Motor neuron (in vitro differentiated cells): ENCODE measurements at regions not wholly inside any gene's neighbourhood (a gene's known extent, or its start where the extent isn't known, plus 50 kb on each side); places are given as distances from the start of the nearest gene placed in this dataset.
A peak's percentile ranks its signal among the peaks of the same experiment; 100 is the strongest.

Experiments used
- ATAC-seq, 8 experiments: fragments of 200-7000 bp; cut with Tn5 transposase; replicated peaks in 6 of 8; 2 replicates each; pipeline ENCODE4 v1.8.0; 2021; ENCODE audit warnings: mild to moderate bottlenecking in 8 of 8, moderate library complexity in 8 of 8
- H3K27ac ChIP-seq, 2 donors: fragments of 250-450 bp; sonication (Bioruptor Pico); 2 replicates each; pipeline ENCODE4 v1.9.0; 2021; ENCODE audit warnings: antibody characterized with exemption in 2 of 2, mild to moderate bottlenecking in 2 of 2, moderate library complexity in 1 of 2
- H3K4me1 ChIP-seq, 2 donors: fragments of 250-450 bp; sonication (Bioruptor Pico); replicated peaks in 1 of 2; 2 replicates each; pipeline ENCODE4 v1.6.1; 2021; ENCODE audit warnings: antibody characterized with exemption in 2 of 2, mild to moderate bottlenecking in 2 of 2, moderate library complexity in 1 of 2
- H3K4me3 ChIP-seq, 5 donors: fragments of 250-450 bp; sonication (Bioruptor Pico); 2 replicates each; pipeline ENCODE4 v1.9.0; 2021; ENCODE audit warnings: antibody characterized with exemption in 5 of 5, mild to moderate bottlenecking in 5 of 5, moderate library complexity in 4 of 5
- WGBS, 10 experiments: fragments of 450-650 bp; shearing (Covaris generic); methylation state at CpG; one replicate each; pipeline ENCODE4 v1.0.0; 2022; 5-methylcytosine and 5-hydroxymethylcytosine counted together
- in situ Hi-C, 9 experiments: fragments of 400-800 bp; cut with MboI; loops; one replicate each; pipeline ENCODE4 v1.15.0; 2021; ENCODE audit warnings: low sequenced_read_pairs in 9 of 9, low pct_unique_long_range_greater_than_20kb in 2 of 9; ENCODE audit not compliant: unreplicated experiment in 9 of 9

DNA sequence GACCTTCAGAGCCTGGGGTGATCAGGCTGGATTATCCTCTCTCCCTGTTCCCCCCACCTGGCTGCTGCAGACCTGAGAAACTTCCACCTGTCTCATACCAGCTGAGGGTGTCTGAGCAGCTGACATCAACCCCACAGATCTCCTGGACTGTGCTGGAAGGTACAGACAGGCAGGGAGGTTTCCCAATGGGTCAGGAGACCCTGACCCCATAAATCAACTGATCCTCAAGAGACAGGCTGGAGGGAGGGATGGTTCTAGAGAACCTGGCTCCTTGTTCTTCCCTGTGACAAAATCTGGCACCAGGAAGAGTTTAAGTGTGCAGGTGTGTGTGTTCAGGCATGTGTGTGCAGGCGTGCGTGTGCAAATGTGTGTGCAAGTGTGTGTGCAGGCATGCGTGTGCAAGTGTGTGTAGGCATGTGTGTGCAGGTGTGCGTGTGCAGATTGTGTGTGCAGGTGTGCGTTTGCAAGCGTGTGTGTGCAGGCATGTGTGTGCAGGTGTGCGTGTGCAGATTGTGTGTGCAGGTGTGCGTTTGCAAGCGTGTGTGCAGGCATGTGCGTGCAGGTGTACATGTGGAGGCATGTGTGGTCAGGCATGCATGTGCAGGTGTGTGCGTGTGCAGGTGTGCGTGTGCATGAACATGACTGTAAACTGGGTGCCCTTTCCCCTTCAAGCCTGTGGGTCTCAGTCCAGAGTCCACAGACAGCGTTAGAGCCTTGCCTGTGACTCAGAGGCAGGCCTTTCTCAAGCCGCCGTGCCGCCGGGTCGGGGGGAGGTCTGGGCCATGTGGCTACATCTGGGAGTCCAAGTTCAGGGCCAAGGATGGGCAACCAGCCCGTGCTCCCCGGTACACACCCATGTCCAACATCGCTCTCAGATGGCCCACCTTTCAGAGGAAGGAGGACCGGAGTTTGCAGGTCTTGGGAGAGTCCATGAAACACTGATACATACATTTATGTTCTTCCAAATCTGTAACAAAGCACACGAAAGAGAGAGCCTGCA is 50.1 kb upstream of the ELN start:
- peaks cover 38 to 46% of the 10 kb centered on the region in 2 donors for H3K4me1 ChIP-seq
- H3K4me3 ChIP-seq = no peak overlapping the region
- in situ Hi-C loops = no loop called here
- peak overlapping the region; percentile 78 to 79 for H3K27ac ChIP-seq
- 60 to 86% (median 77%) methylated on average over 1 to 9 of the region's 23 CpGs; no CpG with 5 or more reads in 5 of the 10 experiments for WGBS, 10 experiments
- peak in 5 of 8 experiments; percentile 33 to 52 (median 36) for ATAC-seq
